HG02610 (cell line): ENCODE measurements at regions not wholly inside any gene's neighbourhood (a gene's known extent, or its start where the extent isn't known, plus 50 kb on each side); places are given as distances from the start of the nearest gene placed in this dataset.

Source experiments
- ATAC-seq: cut with Tn5 transposase; IDR thresholded peaks from one replicate; pipeline ENCODE4 v1.9.1; 2021; ENCODE audit warnings: mild to moderate bottlenecking, moderate library complexity; ENCODE audit not compliant: unreplicated experiment

GRCh38 chr1:47572731-47573430 lies 135.0 kb downstream of the FOXD2 start:
- no peak for ATAC-seq

DNA sequence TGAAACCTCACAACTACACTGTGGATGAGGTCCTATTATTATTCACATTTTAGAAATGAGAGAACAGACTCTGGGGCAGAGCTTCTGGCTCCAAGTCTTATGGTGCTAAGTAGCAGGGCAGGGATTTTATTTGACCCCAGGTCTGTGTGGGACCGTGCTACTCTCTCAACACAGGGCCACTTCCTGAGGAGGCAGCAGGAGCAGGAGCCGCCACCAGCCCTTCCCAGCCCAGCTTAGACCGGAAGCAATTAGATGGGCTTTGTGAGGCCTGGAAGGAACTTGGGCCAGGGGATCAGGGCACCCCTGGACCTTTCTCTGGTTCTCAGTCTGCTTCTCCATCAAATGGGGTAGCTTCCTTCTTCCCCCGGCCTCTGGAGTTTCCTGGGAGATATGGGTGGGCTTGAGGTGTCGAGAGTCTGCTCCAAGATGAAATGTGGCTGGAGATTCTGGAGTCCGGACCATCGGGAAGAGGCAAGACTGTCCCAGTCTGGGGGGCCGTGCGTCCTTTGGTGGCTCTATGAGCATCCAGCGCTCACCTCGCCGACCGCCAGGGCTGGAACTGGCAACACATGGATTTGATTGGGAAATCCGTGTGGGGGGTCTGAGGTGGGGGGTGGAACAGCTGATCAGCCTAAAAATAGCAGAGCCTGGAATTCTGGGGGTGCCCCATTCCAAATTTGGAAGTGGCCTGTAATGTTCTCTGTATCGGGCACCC lies 136.8 kb downstream of the FOXD2 start:
- ATAC-seq: no peak

DNA sequence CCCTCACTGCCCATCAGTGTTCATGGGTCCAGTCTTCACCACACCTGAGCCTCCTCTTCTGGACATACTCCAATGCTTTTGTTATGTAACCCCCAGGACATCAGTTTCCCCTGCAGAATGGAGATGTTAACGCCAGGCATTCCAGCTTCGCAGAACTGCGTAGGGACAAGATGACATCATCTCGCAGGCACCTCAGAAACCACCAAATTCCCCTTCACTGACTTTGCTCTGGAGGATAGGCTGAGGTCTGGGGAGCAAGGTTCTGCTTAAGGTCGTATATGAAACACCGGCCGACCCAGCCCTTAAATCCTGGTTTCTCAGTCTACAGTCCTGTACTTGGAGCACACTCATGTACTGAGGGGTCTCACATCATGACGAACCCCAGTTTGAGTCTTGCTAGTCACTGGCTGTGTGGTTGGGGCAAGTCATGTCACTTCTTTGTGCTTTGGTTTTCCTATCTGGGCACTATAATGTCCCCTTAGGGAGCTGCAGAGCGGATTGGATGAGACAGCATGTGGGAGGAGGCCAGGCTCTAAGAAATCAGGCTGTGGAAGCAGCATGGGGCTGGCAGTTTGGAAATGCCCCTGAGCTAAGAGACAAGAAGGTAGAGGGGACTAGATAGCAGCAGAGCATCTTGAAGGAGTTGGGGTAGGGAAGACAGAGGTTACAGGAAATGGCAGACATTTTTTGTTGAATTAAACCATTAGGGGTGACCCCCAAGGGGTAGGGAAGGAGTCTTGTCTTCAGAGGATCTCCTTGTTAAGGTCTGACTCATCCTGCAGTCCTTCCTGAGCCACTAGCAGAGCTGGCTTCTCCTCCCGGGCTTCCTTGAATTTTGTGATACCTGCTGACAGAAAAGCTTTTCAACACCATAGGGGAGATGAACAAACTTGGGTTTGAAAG lies 138.3 kb downstream of the FOXD2 start:
- ATAC-seq: no peak

- ATAC-seq: no peak
These were observed 138.9 kb downstream of the FOXD2 start for GRCh38 chr1:47576758-47577115.

- ATAC-seq: no peak
These were observed 139.6 kb downstream of the FOXD2 start for GRCh38 chr1:47577303-47578025.

- no peak for ATAC-seq
These were observed 140.3 kb downstream of the FOXD2 start for GRCh38 chr1:47578026-47578720.

GRCh38 chr1:47578721-47579419 lies 141.0 kb downstream of the FOXD2 start:
- no peak for ATAC-seq

DNA sequence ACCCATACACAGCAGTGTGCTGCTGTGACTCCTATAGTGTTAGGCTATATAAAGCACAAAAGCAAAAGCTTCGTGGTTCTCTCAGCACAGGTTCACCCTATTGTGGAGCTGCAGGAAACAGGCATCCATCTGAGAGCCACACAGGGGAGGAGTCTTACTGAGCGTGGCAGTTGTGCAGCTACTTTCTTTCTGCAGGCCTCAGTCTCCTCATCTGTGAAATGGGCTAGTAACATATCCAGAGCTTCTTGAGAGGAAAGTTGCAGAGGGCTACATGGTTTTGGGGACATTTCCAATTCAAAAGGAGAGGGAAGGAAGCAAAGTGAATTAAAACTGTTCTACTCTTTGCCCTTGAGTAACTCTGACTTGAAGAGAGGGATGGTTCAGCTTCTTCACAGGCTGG lies 142.0 kb downstream of the FOXD2 start:
- ATAC-seq: no peak

DNA sequence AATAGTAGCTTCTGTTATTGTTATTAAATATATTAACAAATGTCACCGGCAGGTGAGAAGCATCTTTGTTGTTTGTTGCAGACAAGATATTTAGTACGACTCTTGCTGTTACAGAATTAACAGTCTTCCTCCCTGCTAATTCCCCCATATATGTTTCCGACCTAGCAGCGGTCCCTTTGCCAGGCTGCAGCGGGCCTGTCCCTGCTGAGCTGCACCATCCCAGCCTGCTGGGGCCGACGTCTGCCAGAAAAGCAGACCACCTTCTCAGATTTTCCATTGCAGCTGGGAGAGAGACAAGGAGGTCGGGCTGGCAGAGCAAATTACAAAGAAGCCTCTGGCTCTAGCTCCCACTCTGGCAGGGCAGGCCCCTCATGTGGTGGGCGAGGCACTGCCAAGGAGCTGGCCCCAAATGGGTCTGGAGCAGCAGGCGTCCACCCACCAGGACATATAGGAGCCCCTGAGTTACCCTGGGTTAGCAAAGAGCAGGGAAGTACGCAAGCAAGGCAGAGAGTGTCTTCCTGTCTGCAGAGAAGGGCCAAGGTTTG lies 142.7 kb downstream of the FOXD2 start:
- ATAC-seq: no peak

GRCh38 chr1:47582891-47583608 lies 145.2 kb downstream of the FOXD2 start:
- ATAC-seq: no peak

DNA sequence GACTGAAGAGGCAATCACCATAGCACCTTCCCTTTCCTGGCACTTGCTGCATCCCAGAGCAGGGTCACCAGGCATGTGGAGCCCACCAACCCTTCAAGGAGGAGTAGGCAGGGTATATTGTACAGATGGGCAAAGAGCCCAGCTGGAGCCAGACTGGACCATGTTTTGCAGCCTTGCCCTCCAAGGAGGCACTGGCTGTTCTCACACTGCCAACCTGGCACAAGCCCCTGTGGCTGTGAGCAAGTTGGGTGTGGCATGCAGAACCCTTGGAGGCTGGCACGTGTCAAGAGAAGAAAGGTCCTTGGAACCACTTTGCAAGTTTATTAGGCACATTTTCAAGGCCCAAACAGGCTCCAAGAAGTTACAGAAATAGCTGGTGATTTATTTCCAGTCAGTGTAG lies 146.4 kb downstream of the FOXD2 start:
- ATAC-seq: no peak

- ATAC-seq: no peak
These were observed 147.5 kb downstream of the FOXD2 start for GRCh38 chr1:47585141-47585902.

DNA sequence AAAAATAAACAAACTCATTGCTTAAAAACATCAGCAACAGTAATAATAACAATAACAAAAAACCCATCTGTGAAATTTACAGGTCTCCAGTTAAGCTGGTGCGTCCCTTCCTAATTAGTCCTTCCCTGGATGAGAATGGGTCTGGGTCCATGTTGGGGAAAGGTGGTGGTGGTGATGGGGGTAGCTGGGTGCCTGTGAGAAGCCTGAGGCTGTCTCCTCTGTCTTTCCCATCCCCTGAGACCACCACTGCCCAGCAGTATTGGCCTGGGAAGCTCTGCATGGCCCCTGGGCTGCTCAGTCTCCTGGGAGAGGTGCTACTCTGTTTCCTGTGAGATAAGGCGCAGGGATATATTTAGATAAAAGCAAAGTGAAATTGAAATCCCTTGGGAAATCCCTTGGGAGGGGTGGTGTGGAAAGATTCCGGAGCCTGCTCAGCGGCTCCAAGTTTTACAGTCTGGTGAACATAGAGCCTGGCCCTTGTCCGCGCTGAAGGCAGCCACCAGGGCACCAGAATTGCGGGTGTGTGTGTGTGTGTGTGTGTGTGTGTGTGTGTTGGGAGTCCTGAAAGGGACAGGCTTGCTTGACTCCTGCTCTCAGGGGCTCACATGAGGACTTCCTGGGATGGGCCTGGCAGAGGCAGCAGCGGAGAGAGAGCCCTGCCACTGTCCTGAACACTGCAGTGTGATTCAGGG lies 150.2 kb downstream of the FOXD2 start:
- no peak for ATAC-seq

DNA sequence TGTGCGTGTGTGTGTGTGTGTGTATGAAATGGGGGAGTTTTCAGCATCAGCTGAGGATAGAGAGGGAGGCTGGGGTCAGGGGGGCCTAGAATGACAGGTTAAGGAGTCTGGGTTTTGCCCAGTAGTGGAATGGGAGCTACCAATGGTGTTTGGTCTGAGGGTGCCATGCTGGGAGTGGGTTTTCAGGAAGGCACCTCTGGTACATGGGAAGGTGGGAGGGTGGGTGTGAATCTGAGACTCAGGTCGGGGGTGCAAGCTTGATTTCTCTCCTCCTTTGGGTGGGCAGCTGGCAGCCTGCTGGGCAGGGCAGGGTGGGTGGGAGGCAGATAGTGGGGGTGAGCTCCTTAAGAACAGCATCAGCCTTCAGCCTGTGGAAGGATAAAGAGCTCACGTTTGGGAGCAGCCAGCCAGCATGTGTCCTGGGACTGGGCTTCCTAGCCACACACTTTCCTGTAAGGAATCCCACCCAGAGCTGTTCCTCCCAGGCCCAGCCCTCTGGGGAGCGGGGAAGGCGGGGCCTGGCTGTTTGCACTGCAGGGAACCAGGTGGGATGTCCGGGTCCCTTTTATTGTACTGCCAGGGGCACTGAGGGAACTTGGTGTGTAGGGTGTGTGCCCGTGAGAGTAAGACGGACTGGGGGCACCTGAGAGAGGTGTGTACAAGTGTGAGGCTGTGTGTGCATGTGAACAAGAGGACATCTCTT lies 152.8 kb downstream of the FOXD2 start:
- no peak for ATAC-seq

GRCh38 chr1:47591801-47592200 lies 154.0 kb downstream of the FOXD2 start:
- no peak for ATAC-seq

DNA sequence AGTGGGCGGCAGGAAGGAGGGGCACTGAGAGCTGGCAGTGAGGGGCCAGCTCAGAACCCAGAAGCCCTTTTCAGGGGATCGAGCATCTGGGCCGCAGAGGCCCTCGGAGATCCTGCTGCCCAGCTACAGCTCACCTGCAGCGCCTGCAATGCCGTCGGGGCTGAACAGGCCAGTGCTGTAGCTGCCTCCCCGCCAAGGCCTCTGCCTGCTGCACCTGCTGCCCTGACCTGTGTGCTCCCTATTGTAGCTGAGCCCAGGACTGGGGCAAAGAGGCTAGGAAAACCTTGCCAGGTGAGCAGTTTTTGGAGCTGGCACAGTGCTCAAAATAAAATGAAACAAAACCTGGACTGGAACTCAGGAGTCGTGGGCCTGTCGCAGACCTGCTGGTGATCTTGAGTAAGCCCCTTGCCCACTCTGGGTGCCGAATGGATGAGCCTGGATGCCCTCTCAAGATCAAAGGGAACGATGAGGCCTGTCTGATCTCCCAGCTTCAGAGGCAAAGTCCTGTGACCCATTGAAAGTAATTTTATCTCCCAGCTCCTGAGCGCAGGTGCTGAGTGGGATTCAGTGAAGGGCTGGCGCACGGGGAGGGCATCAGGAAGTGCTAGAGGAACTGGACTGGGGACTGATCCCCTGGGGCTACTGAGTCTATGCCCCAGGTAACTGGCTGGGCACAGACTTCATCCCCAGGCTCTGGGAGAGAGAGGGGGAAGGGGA lies 154.6 kb downstream of the FOXD2 start:
- ATAC-seq: no peak
